ENCODE measurements at regions not wholly inside any gene's neighbourhood (a gene's known extent, or its start where the extent isn't known, plus 50 kb on each side); places are given as distances from the start of the nearest gene placed in this dataset.

GRCh38 chrX:69286565-69286906 is 121.3 kb upstream of the PJA1 start:
- TF ChIP-seq, protein P1, sequence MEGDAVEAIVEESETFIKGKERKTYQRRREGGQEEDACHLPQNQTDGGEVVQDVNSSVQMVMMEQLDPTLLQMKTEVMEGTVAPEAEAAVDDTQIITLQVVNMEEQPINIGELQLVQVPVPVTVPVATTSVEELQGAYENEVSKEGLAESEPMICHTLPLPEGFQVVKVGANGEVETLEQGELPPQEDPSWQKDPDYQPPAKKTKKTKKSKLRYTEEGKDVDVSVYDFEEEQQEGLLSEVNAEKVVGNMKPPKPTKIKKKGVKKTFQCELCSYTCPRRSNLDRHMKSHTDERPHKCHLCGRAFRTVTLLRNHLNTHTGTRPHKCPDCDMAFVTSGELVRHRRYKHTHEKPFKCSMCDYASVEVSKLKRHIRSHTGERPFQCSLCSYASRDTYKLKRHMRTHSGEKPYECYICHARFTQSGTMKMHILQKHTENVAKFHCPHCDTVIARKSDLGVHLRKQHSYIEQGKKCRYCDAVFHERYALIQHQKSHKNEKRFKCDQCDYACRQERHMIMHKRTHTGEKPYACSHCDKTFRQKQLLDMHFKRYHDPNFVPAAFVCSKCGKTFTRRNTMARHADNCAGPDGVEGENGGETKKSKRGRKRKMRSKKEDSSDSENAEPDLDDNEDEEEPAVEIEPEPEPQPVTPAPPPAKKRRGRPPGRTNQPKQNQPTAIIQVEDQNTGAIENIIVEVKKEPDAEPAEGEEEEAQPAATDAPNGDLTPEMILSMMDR (IDR thresholded peaks at IDR 0.05), result no peak
- TF ChIP-seq POLR2A (IDR thresholded peaks at IDR 0.05), result no peak

Data from body of pancreas (tissue), 4 donors.